ENCODE measurements at regions not wholly inside any gene's neighbourhood (a gene's known extent, or its start where the extent isn't known, plus 50 kb on each side); places are given as distances from the start of the nearest gene placed in this dataset.

DNA sequence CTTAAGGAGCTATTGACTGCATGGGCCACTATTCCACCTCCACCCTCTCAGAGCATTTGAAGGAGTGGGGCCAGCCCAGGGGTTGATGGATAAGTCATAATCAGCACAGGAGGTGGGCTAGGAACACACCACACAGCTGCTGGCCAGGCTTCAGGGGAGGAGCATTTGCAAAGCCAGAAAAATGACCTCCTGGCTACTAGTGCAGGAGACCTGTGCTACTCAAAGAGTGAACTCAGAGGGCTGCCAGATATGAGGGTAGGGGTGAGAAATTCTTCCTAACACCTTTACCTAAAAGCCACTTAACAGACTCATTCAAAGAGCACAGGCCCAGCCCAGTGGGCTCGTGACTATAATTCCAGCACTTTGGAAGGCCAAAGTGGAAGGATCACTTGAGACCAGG is 210.8 kb downstream of the TBXT start:
- DNase-seq (ENCODE audit: low read depth in 2 of 2): no peak

DNA sequence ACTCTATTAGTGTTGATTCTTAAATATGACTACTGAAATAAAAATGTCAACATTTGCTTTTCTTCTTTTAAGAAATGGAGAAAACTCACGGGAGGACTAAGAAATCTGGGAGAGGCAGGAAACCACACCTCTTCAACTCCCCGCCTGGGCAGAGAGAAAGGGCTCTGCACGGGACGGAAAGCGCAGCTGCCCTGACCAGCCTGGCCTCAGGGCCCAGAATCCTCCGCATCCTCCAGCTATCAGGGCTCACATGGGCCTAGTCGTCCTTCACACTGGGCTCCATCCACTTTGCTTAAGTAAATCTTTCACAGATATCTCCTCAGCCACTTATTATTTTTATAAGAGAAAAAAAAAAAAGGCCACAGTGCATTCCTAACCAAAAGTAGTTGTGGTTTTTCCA is 215.1 kb downstream of the TBXT start:
- DNase-seq (ENCODE audit: low read depth in 2 of 2): no peak

DNA sequence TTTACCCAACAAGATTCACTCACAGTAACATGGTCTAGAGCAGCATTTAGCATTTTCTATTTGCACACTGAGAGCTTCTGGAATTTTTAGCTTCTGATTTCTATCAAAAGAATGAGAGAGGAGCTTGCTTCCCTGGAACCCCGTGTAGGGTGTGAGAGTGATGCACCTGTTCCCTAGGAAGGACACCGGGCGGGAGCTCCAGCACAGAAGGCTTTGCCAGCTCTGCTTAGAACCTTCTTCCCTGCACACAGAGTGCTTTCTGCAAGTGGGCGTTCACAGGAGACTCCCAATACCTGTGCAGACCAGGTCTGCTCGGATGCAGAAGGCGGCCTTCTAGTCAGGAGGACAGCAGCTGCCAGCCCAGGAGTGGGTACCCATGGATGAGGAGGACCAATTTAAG is 217.3 kb downstream of the TBXT start:
- no peak for DNase-seq (ENCODE audit: low read depth in 2 of 2)

- no peak for DNase-seq (ENCODE audit: low read depth in 2 of 2)
These were observed 218.3 kb downstream of the TBXT start for GRCh38 chr6:165949324-165949723.

- DNase-seq (ENCODE audit: low read depth in 2 of 2): no peak
These were observed 223.6 kb downstream of the TBXT start for GRCh38 chr6:165944002-165944466.

GRCh38 chr6:165941786-165942185 is 225.9 kb downstream of the TBXT start:
- DNase-seq (ENCODE audit: low read depth in 2 of 2): no peak

DNA sequence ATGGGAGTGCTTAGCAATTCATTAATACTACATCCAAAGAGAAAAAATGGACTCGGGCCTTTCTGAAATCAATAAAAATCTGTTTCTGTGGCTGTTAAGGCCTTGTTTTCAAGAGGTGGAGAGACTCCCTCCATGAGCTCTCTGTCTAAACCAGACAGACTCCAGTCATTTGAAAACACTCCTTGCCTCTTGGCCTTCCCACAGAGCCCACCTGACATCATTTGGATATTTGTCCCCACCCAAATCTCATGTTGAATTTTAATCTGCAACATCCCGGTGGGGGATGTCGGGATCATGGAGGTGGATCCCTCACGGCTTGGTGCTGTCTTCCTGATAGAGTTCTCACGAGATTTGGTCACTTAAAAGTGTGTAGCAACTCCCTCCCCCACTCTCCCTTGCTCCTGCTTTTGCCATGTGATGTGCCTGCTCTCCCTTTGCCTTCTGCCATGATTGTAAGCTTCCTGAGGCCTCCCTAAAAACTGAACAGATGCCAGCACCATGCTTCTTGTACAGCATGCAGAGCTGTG is 226.3 kb downstream of the TBXT start:
- DNase-seq (ENCODE audit: low read depth in 2 of 2): no peak

GRCh38 chr6:165940366-165940765 is 227.3 kb downstream of the TBXT start:
- DNase-seq (ENCODE audit: low read depth in 2 of 2): no peak

DNA sequence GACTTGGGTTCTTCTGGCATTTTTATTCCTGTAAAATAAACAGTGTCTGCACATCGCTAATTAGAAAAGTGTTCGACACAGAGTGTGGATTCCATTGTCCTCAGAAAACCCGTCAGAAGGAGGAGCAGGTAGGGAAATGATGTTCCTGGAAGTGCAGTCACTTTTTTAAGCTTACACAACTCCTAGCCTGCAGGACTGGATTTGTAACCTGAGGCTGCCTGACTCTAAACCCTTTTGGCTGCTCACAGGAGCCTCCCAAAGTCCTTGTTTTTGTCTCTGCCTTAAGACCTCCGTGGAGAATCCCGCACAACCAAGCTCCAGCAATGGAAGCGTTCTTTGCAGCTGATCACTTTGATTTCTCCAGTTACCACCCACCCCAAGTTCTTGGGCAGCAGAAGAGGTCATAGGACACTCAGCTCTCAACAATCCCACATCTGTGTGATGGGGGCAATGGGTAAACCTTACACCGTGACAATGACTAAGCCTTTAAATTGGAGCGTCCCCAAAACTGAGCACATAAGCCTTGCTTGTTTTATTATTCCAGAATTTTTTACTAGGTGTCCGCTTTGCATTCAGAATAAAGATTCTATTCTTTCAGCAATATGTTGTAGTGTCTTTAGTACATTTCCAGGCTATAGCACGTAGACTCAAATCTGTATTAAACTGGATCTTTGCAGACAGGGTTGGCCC is 227.9 kb downstream of the TBXT start:
- no peak for DNase-seq (ENCODE audit: low read depth in 2 of 2)

DNA sequence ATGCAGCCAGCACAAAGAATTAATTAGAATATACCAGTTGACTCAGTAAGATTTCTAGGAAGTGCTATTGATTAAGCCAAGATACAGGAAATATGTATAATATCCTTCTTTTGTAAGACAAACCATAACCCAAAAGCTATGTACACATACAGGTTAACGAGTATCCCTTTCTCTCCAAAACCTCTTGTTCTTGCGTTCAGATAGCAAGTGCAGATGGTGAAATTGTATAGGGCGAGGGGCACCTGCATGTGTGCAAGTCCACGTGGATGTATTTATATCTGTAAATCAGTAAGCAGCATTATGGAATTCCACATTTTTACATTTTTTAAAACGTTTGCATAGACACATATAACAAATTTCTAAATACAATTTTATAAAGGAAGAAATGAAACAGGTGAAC is 228.6 kb downstream of the TBXT start:
- DNase-seq (ENCODE audit: low read depth in 2 of 2): no peak

- no peak for DNase-seq (ENCODE audit: low read depth in 2 of 2)
These were observed 229.9 kb downstream of the TBXT start for GRCh38 chr6:165937564-165938358.

DNA sequence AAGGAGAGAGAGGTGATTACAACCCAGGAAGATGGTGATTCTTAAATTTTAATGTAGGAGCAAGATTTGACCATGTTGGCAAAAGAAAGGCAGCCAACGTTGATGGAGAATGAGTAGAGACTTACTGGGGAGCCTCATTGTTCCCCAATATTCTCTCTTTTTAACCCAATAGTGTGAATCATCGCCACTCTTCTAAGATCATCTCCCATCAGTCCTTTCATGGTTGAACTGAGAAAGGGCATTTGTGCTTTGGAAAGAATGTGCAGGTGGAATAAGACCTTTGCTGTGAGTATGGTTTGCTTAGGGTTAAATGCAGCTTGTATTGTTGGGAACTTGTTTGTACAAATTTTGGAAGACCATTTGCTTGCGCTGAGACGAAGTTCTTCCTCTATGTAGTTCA is 231.0 kb downstream of the TBXT start:
- DNase-seq (ENCODE audit: low read depth in 2 of 2): no peak

- DNase-seq (ENCODE audit: low read depth in 2 of 2): no peak
These were observed 231.6 kb downstream of the TBXT start for GRCh38 chr6:165936096-165936495.

GRCh38 chr6:165931675-165932074 is 236.0 kb downstream of the TBXT start:
- no peak for DNase-seq (ENCODE audit: low read depth in 2 of 2)

DNA sequence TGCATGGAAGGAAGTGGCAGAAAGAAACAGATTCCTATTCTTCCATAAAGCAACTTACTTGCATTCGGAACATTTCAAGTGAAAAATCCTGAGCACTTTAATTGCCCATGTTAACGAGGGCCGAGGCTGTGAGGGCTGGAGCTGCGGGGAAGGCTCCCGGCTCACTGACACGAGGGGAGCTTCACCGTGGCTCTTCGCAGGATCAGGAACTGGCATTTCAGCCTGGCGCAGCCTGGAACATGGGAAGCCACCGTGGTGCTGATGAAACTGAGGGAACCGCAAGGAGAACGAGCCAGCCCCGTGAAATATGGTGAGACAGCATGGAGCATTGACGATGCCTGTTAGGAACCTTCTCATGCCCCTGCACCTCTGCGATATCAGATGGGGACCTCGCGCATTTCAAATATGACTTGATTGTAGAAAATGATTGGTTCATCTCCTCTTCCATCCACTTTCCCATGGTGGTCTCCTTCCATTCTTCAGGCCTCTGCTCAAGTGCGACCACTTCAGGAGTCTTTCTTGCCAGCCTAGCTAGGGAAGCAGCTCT is 236.9 kb downstream of the TBXT start:
- DNase-seq (ENCODE audit: low read depth in 2 of 2): no peak

DNA sequence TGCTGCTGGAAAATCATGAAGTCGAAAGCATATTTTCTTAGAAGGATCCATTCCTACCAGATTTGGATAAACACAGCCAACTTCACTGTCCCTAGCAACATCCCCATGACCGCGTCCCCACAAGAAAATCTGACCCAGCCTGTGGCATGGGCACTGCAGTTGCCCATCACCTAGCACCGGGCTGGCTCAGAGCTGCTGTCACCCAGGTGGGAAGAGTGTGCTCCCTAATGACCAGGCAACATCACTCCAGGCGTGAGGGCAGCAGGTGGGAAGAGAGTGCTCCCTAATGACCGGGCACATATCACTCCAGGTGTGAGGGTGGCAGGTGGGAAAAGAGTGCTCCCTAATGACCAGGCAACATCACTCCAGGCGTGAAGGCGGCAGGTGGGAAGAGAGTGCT is 238.0 kb downstream of the TBXT start:
- no peak for DNase-seq (ENCODE audit: low read depth in 2 of 2)

DNA sequence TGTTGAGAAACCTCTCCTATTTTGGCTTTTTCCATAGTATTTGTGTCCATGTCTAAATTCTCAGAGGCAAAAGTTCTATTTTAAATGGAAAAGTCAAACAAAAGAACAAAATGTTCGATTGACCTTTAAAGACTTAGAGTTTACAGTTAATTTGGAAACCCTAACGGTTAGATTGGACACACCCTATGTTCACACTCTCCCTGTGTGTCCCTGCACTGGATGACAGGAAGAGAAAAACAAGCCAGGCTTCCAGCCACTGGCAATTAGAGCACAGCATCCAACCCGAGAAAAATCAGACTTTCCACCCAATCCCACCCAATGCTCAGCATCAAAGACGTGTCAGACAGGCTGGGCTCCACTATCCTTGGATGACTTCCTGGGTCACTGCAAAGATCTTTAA is 241.3 kb downstream of the TBXT start:
- no peak for DNase-seq (ENCODE audit: low read depth in 2 of 2)

- DNase-seq (ENCODE audit: low read depth in 2 of 2): no peak
These were observed 242.0 kb downstream of the TBXT start for GRCh38 chr6:165925474-165926156.

GRCh38 chr6:165922309-165922794 is 245.3 kb downstream of the TBXT start:
- no peak for DNase-seq (ENCODE audit: low read depth in 2 of 2)

DNA sequence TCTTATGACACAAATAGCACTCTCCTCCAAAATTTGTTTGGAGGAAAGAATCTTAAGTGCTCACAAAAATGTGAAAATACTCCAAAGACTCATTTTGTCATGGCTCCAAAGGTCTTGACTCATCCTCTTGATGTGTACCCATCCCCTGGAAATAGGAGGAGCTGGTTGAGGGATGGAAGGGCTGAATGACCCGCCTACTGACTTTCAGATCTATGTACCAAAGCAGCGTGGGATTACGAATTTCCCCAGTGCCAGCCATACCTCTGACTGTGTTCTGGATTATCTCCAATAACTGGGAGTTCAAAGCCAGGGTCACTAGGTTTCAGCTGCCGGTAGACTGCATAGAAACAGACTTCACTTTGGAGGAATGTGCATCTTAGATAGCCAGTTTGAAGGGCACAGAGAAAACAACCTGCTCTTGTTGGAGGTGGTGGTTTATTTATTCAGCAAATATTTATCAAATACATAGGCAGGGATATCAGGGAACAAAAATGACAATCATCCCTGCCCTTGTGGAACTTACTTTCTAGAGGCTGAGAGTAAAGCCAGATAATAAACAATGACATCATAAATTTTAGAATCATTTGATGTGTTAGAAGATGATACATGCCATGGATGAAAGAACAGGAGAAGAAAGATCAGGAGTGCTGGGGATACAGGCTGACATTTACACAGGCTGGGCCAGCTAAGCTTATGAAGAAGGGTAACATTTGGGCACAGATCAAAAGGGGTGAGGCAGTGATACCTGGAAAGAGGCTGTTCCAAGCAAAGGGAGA is 246.6 kb downstream of the TBXT start:
- DNase-seq (ENCODE audit: low read depth in 2 of 2): no peak

GRCh38 chr6:165917576-165917975 is 250.1 kb downstream of the TBXT start:
- no peak for DNase-seq (ENCODE audit: low read depth in 2 of 2)

Data from stimulated activated CD4-positive, alpha-beta T cell treated with anti-CD3 and anti-CD28 coated beads, Interleukin-4, amount 100 ng/mL, for 48 hours (primary cell).